ENCODE measurements at regions not wholly inside any gene's neighbourhood (a gene's known extent, or its start where the extent isn't known, plus 50 kb on each side); places are given as distances from the start of the nearest gene placed in this dataset.
A peak's percentile ranks its signal among the peaks of the same experiment; 100 is the strongest.
"Not testable (repeated sequence)": the region's sequence is repeated elsewhere in the genome, so short reads cannot be mapped to it uniquely, and the experiment has no call there.

GRCh38 chr2:236632295-236633218 lies 62.9 kb downstream of the ACKR3 start:
- peak; percentile 20 for DNase-seq

DNA sequence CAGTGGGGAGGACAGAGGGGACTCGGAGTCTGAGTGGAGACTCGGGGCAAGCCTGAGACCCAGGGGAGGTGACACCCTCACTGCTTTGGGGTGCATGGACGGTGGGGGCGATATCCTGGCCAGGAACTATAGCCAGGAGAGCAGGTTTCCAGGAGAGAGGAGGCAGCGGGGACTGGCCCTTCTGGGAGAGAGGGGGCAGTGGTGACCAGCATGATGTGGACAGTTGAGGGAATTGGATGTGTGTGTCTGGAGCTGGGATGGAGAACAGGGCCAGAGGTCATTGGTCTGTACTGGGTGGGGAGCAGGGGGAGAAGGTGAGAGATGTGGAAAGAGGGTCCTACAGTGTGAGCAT lies 63.6 kb downstream of the ACKR3 start:
- peak; percentile 29 for DNase-seq

- DNase-seq = peak; percentile 31
Observed at GRCh38 chr2:236633775-236634560, 64.3 kb downstream of the ACKR3 start.

GRCh38 chr2:236636261-236636660 lies 66.6 kb downstream of the ACKR3 start:
- DNase-seq = peak; percentile 39

DNA sequence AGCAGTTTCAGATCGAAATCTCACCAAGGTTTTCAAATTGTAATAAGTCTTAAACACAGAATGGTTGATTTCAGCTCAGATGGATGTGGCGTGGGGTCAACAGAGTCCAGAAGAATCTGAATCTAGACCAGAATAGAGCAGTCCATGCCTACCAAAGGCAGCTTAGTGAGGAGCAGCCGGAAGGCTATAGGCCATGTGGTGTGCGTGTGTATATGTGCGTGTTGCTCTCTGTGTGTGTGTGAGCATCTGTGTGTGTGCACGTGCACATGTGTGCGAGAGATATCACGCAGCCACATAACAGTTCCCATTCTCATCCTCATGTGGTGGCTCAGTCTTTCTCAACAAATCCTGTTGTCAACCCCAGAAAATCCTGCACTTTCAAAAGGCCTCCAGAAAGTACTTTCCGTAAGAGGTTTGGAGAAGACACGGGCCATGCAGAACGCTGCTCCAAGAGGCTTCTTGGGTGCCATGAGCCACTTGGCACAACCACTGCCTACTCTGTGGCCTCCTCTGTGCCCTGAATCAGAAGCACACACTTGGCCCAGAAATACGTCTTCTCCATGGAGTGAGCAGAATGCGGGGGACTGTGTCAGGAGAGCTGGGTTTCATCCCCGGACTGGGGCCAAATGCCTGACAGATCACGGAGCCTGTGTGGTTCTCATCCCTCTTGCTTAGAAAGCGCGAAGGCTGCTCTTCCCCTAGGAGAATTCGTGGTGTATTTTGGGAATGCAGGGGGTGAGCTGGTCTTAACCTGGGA lies 67.3 kb downstream of the ACKR3 start:
- DNase-seq = no peak

DNA sequence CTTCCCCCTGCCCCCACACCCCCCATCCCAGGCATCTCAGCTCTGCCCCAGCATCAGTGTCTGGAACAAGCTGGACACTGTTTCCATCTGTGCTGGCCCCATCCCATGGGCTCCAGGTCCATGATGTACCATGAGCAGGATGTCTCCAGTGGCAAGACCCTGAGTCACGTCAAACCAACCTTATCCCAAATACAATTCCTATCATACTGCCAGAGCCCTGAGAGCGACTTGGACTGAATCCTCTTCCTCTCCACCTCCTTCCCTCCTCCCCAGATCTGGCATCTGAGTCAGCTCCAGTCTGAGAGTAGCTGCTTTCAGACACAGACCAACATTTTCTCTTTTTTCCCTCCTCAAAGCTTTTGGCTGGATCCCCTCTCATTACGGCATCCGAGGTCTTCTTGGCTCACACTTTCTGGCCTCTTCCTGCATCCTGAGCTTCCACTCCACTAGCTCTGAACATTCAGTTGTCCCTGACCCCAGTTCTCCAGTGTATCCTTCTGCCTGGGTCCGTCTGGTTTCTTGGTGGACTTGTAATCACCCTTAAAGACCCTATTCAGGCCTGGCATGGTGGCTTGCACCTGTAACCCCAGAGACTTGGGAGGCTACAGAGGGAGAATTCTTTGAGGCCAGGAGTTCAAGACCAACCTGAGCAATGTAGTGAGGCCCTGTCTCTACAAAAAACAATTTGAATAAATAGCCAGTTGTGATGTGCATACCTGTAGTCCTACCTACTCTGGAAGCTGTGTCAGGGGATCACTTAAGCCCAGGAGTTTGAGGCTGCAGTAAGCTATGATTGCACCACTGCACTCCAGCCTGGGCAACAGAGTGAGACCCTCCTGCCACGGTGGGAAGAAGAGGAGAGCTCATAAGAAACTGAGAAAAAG lies 68.3 kb downstream of the ACKR3 start:
- peak; percentile 35 for DNase-seq

DNA sequence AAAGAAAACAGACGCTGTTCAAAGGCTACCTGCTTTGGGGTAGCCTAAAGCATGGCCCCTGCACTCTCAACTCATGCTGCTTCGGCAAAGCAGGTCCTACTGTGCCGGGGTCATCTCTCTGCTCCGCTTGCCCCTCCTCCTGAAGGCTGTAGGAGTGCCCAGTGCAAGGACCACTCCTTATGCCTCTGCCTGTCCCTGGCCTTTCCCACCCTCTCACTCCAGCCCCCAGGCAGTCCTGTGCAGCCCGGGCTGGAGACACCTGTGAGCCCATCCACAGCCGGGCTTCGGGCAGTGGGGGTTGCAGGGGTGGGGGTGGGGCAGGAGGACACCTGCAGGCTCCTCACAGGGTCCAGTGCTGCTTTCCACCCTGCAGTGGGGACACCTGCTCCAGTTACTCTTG lies 69.1 kb downstream of the ACKR3 start:
- peak; percentile 34 for DNase-seq

GRCh38 chr2:236639461-236640235 lies 70.0 kb downstream of the ACKR3 start:
- no peak for DNase-seq

DNA sequence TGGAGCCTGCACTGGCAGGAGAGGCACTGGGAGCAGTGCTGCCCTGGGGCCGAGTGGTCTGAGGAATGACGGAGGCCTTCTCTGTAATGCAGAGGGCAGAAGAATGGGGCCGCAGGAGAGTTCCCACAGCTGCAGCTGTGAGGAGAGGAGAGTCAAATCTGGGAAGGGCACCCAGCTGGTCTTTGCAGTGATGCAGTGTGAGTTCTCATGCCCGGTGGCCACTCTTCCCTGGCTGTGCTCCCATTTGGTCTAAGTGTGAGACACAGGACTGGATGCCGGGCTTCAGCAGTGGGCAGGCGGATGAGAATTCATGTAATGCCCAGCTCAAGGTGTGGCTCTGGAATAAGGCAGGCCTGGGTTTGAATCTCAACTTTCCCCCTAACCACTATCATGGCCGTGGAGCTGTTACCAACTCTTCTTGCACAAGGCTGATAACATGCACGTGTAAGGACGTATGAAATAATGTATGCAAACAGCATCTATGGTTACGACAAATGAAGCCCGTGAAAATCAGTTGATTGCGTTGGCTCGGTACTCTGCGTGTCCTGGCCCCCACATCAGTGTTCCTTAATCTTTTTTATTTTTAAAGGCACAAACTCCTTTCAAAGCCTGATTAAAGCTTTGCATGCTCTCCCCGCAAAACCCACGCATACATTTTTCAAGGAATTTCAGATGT lies 71.6 kb downstream of the ACKR3 start:
- peak; percentile 41 for DNase-seq

- DNase-seq = peak; percentile 78
Observed at GRCh38 chr2:236642125-236642524, 72.5 kb downstream of the ACKR3 start.

- DNase-seq = peak; percentile 87
Observed at GRCh38 chr2:236642584-236643291, 73.1 kb downstream of the ACKR3 start.

GRCh38 chr2:236643480-236643879 lies 73.9 kb downstream of the ACKR3 start:
- peak; percentile 36 for DNase-seq

DNA sequence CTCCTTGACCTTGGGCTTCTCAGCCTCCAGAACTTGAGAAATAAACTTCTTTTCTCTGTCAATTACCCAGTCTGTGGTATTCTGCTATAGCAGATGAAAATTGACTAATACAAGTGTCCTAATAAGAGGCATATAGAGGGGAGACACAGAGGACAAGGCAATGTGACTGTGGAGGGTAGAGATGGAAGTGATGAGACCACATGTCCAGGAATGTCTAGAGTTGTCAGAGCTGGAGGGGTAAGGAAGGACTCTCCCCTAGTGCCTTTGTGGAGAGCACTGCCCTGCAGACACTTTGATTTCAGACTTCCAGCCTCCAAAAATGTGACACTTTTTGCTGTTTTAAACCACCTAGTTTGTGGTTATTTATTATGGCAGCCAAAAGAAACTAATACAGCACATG lies 74.4 kb downstream of the ACKR3 start:
- no peak for DNase-seq

DNA sequence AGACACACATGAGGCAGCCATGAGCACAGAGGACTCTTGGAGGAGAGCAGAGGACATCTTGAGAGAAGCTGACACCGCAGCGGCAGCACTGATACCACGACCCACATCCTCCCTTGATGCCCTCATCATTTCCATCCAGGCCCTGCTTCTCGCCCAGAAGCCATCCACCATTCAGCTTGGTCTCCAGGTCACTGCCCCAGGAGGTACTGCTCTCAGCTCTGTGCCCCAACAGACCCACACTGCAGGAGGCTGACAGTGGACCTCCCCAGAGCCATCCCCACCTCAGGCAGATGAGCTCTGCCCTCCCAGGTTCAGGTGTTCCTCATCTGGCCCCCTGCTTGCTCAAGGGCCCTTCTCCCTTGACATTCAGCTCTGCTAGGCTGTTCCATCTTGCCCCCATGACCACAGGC lies 74.9 kb downstream of the ACKR3 start:
- DNase-seq = no peak

DNA sequence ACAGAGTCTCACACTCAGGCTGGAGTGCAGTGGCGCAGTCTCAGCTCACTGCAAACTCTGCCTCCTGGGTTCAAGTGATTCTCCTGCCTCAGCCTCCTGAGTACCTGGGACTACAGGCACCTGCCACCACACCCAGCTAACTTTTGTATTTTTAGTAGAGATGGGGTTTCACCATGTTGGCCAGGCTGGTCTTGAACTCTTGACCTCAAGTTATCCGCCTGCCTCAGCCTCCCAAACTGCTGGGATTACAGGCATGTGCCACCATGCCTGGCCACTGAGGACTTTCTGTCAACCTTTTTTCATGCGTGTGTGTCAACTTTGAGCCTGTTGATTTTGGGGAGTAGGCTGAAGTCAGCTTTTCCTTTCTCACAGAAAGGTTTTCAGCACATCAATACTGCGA lies 75.5 kb downstream of the ACKR3 start:
- DNase-seq = not testable (repeated sequence)

- no peak for DNase-seq
Observed at GRCh38 chr2:236646441-236646840, 76.8 kb downstream of the ACKR3 start.

GRCh38 chr2:236646871-236647270 lies 77.2 kb downstream of the ACKR3 start:
- no peak for DNase-seq

DNA sequence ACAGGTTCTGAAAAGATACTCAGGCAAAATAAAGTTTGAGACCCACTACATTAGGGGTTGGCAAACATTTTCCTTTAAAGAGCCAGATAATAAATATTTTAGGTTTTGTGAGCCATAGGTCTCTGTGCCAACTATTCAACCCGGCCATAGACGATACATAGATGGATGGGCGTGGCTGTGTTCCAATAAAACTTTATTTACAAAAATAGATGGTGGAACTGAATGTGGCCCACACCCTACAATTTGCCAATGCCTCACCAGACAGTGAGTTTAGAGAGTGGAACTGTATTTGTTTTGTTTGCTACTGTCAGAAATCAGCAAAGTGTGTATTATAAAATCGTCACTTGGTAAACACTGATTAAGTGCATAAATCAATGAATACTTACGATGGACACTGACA lies 78.0 kb downstream of the ACKR3 start:
- DNase-seq = no peak

GRCh38 chr2:236653863-236654262 lies 84.2 kb downstream of the ACKR3 start:
- no peak for DNase-seq

- DNase-seq = no peak
Observed at GRCh38 chr2:236654496-236654895, 84.9 kb downstream of the ACKR3 start.
